Effector CD8-positive, alpha-beta T cell (primary cell): ENCODE measurements at regions not wholly inside any gene's neighbourhood (a gene's known extent, or its start where the extent isn't known, plus 50 kb on each side); places are given as distances from the start of the nearest gene placed in this dataset.

Experiments
- DNase-seq: peaks from one replicate; lab custom pipeline; 2025; lab: John Stamatoyannopoulos, UW

GRCh38 chr3:95352471-95352870 lies 1289.6 kb downstream of the NSUN3 start:
- DNase-seq, result no peak

GRCh38 chr3:95354489-95354888 lies 1291.6 kb downstream of the NSUN3 start:
- DNase-seq, result no peak

- no peak for DNase-seq
Measured at GRCh38 chr3:95356764-95357501, 1294.1 kb downstream of the NSUN3 start.

GRCh38 chr3:95387242-95388021 lies 1324.6 kb downstream of the NSUN3 start:
- DNase-seq, result no peak

- DNase-seq, result no peak
Measured at GRCh38 chr3:95389725-95390313, 1327.0 kb downstream of the NSUN3 start.

GRCh38 chr3:95394286-95394685 lies 1331.4 kb downstream of the NSUN3 start:
- no peak for DNase-seq

GRCh38 chr3:95399585-95399984 lies 1336.7 kb downstream of the NSUN3 start:
- no peak for DNase-seq

GRCh38 chr3:95401693-95402092 lies 1338.8 kb downstream of the NSUN3 start:
- DNase-seq, result no peak

GRCh38 chr3:95407709-95408463 lies 1345.0 kb downstream of the NSUN3 start:
- no peak for DNase-seq

- no peak for DNase-seq
Measured at GRCh38 chr3:95408464-95408862, 1345.6 kb downstream of the NSUN3 start.

- DNase-seq, result no peak
Measured at GRCh38 chr3:95418251-95418650, 1355.4 kb downstream of the NSUN3 start.

GRCh38 chr3:95424279-95424678 lies 1361.4 kb downstream of the NSUN3 start:
- DNase-seq, result no peak

GRCh38 chr3:95434491-95434890 lies 1371.6 kb downstream of the NSUN3 start:
- no peak for DNase-seq

- no peak for DNase-seq
Measured at GRCh38 chr3:95437409-95437808, 1374.5 kb downstream of the NSUN3 start.

- DNase-seq, result no peak
Measured at GRCh38 chr3:95438274-95438673, 1375.4 kb downstream of the NSUN3 start.

- DNase-seq, result no peak
Measured at GRCh38 chr3:95442766-95443165, 1371.6 kb upstream of the EPHA6 start.

GRCh38 chr3:95449841-95450240 lies 1364.6 kb upstream of the EPHA6 start:
- no peak for DNase-seq

- no peak for DNase-seq
Measured at GRCh38 chr3:95453242-95453641, 1361.2 kb upstream of the EPHA6 start.

GRCh38 chr3:95456835-95457234 lies 1357.6 kb upstream of the EPHA6 start:
- DNase-seq, result no peak

GRCh38 chr3:95459706-95460105 lies 1354.7 kb upstream of the EPHA6 start:
- DNase-seq, result no peak

GRCh38 chr3:95460274-95460673 lies 1354.1 kb upstream of the EPHA6 start:
- DNase-seq, result no peak

- no peak for DNase-seq
Measured at GRCh38 chr3:95462161-95462560, 1352.2 kb upstream of the EPHA6 start.
